Caco-2 (cell line): ENCODE measurements at regions not wholly inside any gene's neighbourhood (a gene's known extent, or its start where the extent isn't known, plus 50 kb on each side); places are given as distances from the start of the nearest gene placed in this dataset.

Experiments used
- BruUV-seq: library from RNA; stranded (reverse); fragments of 400-500 nt; replicated peaks from 2 replicates; lab custom pipeline; 2021; lab: Mats Ljungman, UMichigan
- CTCF ChIA-PET: fragments of 300-600 bp; sonication (Branson Sonifier 250); formaldehyde crosslinking; loops from one replicate; lab custom pipeline; 2022; ENCODE audit warnings: antibody characterized with exemption; lab: Charles Lee
- POLR2A ChIA-PET: fragments of 300-600 bp; sonication (Branson Sonifier 250); formaldehyde crosslinking; loops from one replicate; lab custom pipeline; 2022; ENCODE audit warnings: antibody characterized with exemption; lab: Charles Lee
- DNase-seq, 2 experiments: peaks; one replicate each; pipeline versions ENCODE4 v3.0.0 to v3.0.0-alpha.2; 2020 to 2022
- H3K27me3 ChIP-seq: replicated peaks from 2 replicates; pipeline ENCODE4 v1.6.0; 2011; ENCODE audit warnings: low read length; ENCODE audit not compliant: control insufficient read depth, insufficient read depth
- H3K36me3 ChIP-seq: 2 replicates; pipeline ENCODE4 v1.5.1; 2011; ENCODE audit warnings: low read length; ENCODE audit not compliant: control insufficient read depth, insufficient read depth
- H3K4me1 ChIP-seq: fragments of 250-450 bp; sonication (Bioruptor Pico); 2 replicates; pipeline ENCODE4 v1.5.1; 2020; ENCODE audit warnings: mild to moderate bottlenecking
- H3K4me3 ChIP-seq: 2 replicates; pipeline ENCODE4 v1.5.1; 2011; ENCODE audit warnings: low read depth, mild to moderate bottlenecking, control low read depth, low read length
- H3K9me3 ChIP-seq: fragments of 250-450 bp; sonication (Bioruptor Pico); 2 replicates; pipeline ENCODE4 v1.5.1; 2020; ENCODE audit warnings: mild to moderate bottlenecking, moderate library complexity
- H3K27ac Mint-ChIP-seq: one replicate; pipeline ENCODE4 v1.8.0; 2022; ENCODE audit warnings: mixed read lengths; ENCODE audit not compliant: unreplicated experiment
- H3K27me3 Mint-ChIP-seq: one replicate; pipeline ENCODE4 v1.8.0; 2022; ENCODE audit warnings: mixed read lengths; ENCODE audit not compliant: insufficient read depth, unreplicated experiment
- H3K36me3 Mint-ChIP-seq: one replicate; pipeline ENCODE4 v1.8.0; 2022; ENCODE audit warnings: mild to moderate bottlenecking, mixed read lengths; ENCODE audit not compliant: insufficient read depth, unreplicated experiment
- H3K4me1 Mint-ChIP-seq: one replicate; pipeline ENCODE4 v1.8.0; 2022; ENCODE audit warnings: low read depth, mixed read lengths; ENCODE audit not compliant: unreplicated experiment
- H3K4me3 Mint-ChIP-seq: one replicate; pipeline ENCODE4 v1.8.0; 2022; ENCODE audit warnings: mild to moderate bottlenecking, moderate library complexity, mixed read lengths; ENCODE audit not compliant: unreplicated experiment
- H3K9me3 Mint-ChIP-seq: one replicate; pipeline ENCODE4 v1.8.0; 2022; ENCODE audit warnings: mixed read lengths; ENCODE audit not compliant: unreplicated experiment
- intact Hi-C: fragments of 100-400 bp; cut with micrococcal nuclease; formaldehyde crosslinking; loops from one replicate; pipeline ENCODE4 v1.10.0; 2022; ENCODE audit not compliant: unreplicated experiment
- TF ChIP-seq, protein P1 (sequence below), 2 experiments: fragments of 200-600 bp in 1 of 2; IDR thresholded peaks; 1 replicate in 1 of 2; 2 replicates in 1 of 2; pipeline versions ENCODE4 v1.5.1 to v1.8.0; 2011 to 2022; ENCODE audit warnings: antibody characterized with exemption in 1 of 2, control low read depth in 1 of 2, inconsistent platforms in 1 of 2, low read depth in 1 of 2, low read length in 1 of 2, mild to moderate bottlenecking in 1 of 2, moderate library complexity in 1 of 2; ENCODE audit not compliant: insufficient read depth in 1 of 2, severe bottlenecking in 1 of 2, unreplicated experiment in 1 of 2

DNA sequence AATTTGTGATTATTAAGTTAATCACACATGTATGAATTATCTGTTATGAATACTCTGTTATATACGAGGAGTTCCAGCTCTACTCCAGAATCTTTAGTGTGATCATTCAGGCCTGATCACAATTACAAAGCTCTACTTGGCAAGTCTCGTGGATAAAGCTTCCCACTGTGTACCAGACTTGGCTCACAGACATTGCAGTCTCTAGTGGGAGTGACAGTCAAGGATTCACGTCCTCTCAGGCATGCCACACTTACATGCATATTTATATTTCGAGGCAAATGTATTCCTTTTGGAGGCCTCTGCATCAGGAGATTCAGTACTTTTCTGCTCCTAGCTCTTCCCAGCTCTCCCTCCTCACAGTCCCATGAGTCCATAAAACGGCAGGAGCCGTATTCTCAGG lies 403.4 kb upstream of the CDH7 start:
- no peak overlapping the region for H3K4me3 ChIP-seq
- no peaks in the 10 kb centered on the region for H3K9me3 Mint-ChIP-seq
- no peaks in the 10 kb centered on the region for H3K27me3 Mint-ChIP-seq
- POLR2A ChIA-PET: no interaction called here
- BruUV-seq: no TSS peak
- H3K36me3 ChIP-seq: no peaks in the 10 kb centered on the region
- H3K9me3 ChIP-seq: no peaks in the 10 kb centered on the region
- TF ChIP-seq, protein P1, sequence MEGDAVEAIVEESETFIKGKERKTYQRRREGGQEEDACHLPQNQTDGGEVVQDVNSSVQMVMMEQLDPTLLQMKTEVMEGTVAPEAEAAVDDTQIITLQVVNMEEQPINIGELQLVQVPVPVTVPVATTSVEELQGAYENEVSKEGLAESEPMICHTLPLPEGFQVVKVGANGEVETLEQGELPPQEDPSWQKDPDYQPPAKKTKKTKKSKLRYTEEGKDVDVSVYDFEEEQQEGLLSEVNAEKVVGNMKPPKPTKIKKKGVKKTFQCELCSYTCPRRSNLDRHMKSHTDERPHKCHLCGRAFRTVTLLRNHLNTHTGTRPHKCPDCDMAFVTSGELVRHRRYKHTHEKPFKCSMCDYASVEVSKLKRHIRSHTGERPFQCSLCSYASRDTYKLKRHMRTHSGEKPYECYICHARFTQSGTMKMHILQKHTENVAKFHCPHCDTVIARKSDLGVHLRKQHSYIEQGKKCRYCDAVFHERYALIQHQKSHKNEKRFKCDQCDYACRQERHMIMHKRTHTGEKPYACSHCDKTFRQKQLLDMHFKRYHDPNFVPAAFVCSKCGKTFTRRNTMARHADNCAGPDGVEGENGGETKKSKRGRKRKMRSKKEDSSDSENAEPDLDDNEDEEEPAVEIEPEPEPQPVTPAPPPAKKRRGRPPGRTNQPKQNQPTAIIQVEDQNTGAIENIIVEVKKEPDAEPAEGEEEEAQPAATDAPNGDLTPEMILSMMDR (IDR thresholded peaks at IDR 0.05; ENCODE audit: insufficient read depth in 1 of 2, low read depth in 1 of 2, low read length in 1 of 2, severe bottlenecking in 1 of 2, unreplicated experiment in 1 of 2): no peak
- H3K4me1 Mint-ChIP-seq: no peaks in the 10 kb centered on the region
- no peaks in the 10 kb centered on the region for H3K27me3 ChIP-seq
- intact Hi-C loops: no loop called here
- no peaks in the 10 kb centered on the region for H3K4me1 ChIP-seq
- H3K27ac Mint-ChIP-seq: no peak overlapping the region
- no peaks in the 10 kb centered on the region for H3K36me3 Mint-ChIP-seq
- CTCF ChIA-PET: no interaction called here
- no peak for DNase-seq
- no peak overlapping the region for H3K4me3 Mint-ChIP-seq

DNA sequence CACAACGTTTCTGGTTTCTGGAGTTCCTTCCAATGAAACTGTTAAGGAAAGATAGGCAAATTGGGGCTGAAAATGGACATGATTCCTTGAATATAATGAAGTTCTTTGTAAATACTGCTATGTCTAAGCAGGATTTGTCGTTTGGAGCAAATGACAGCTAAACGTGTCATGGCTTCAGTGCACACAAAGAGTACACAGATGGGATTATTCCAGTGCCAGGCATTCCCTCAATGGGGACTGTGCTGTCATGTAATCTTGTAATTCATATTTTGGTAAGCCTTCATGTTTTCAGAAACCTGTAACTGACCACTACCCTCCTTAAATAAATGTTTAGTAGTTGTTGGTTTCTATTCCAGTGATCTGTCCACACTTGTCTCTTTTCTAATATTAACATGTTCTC lies 404.7 kb upstream of the CDH7 start:
- no TSS peak for BruUV-seq
- Mint-ChIP-seq H3K4me1 (no peaks in the 10 kb centered on the region), H3K27ac (no peak overlapping the region), H3K4me3 (no peak overlapping the region), H3K36me3 (no peaks in the 10 kb centered on the region), H3K27me3 (no peaks in the 10 kb centered on the region), H3K9me3 (no peaks in the 10 kb centered on the region)
- Histone ChIP-seq H3K36me3 (no peaks in the 10 kb centered on the region), H3K4me1 (no peaks in the 10 kb centered on the region), H3K4me3 (no peak overlapping the region), H3K9me3 (no peaks in the 10 kb centered on the region), H3K27me3 (no peaks in the 10 kb centered on the region)
- intact Hi-C loops: no loop called here
- ChIA-PET CTCF (no interaction called here), POLR2A (no interaction called here)
- TF ChIP-seq, protein P1 (IDR thresholded peaks at IDR 0.05; ENCODE audit: insufficient read depth in 1 of 2, low read depth in 1 of 2, low read length in 1 of 2, severe bottlenecking in 1 of 2, unreplicated experiment in 1 of 2): no peak
- no peak for DNase-seq

DNA sequence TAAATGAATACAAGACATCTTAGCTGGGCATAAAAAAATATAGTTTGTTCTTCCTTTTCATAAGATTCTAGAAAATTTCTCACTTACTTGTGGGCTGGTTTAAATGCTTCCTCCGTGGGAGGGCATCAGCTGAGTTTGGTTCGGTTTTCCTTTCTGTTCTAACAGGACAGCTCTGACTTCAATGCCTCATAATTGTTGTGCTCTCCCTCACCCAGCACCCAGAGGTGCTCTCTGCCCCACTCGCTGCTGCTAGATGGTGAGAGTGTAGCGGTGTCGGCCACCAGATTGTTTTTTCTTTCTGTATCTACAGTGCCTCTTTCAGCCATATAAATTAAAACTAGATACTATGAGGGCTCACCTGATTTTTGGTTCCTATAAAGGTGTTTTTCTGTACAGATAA lies 407.2 kb upstream of the CDH7 start:
- no peaks in the 10 kb centered on the region for H3K9me3 ChIP-seq
- Mint-ChIP-seq H3K4me1 (no peaks in the 10 kb centered on the region), H3K9me3 (no peaks in the 10 kb centered on the region), H3K36me3 (no peaks in the 10 kb centered on the region), H3K27ac (no peak overlapping the region), H3K27me3 (no peaks in the 10 kb centered on the region), H3K4me3 (no peak overlapping the region)
- no peaks in the 10 kb centered on the region for H3K36me3 ChIP-seq
- no TSS peak for BruUV-seq
- intact Hi-C loops: no loop called here
- no peaks in the 10 kb centered on the region for H3K27me3 ChIP-seq
- no peak overlapping the region for H3K4me3 ChIP-seq
- no peaks in the 10 kb centered on the region for H3K4me1 ChIP-seq
- TF ChIP-seq, protein P1 (IDR thresholded peaks at IDR 0.05; ENCODE audit: insufficient read depth in 1 of 2, low read depth in 1 of 2, low read length in 1 of 2, severe bottlenecking in 1 of 2, unreplicated experiment in 1 of 2): no peak
- CTCF ChIA-PET: no interaction called here
- POLR2A ChIA-PET: no interaction called here
- no peak for DNase-seq
